Activated CD4-positive, alpha-beta T cell treated with anti-CD3 and anti-CD28 coated beads, Interleukin-2, amount 10 ng/mL, durations not matched to agents 24 days and 14 days (primary cell): ENCODE measurements at regions not wholly inside any gene's neighbourhood (a gene's known extent, or its start where the extent isn't known, plus 50 kb on each side); places are given as distances from the start of the nearest gene placed in this dataset.

Experiments used
- DNase-seq: peaks from one replicate; pipeline ENCODE4 v3.0.0; 2022
- H3K27ac Mint-ChIP-seq: one replicate; pipeline ENCODE4 v1.8.0; 2022; ENCODE audit warnings: mild to moderate bottlenecking, mixed read lengths
- H3K27me3 Mint-ChIP-seq: one replicate; pipeline ENCODE4 v1.8.0; 2022; ENCODE audit warnings: mixed read lengths
- H3K36me3 Mint-ChIP-seq: one replicate; pipeline ENCODE4 v1.8.0; 2022; ENCODE audit warnings: low read depth, mild to moderate bottlenecking, mixed read lengths
- H3K4me1 Mint-ChIP-seq: one replicate; pipeline ENCODE4 v1.8.0; 2021; ENCODE audit warnings: mixed read lengths
- H3K4me3 Mint-ChIP-seq: one replicate; pipeline ENCODE4 v1.8.0; 2022; ENCODE audit warnings: mild to moderate bottlenecking, moderate library complexity, mixed read lengths
- H3K9me3 Mint-ChIP-seq: one replicate; pipeline ENCODE4 v1.8.0; 2021; ENCODE audit warnings: mixed read lengths
- intact Hi-C: fragments of 100-400 bp; cut with micrococcal nuclease; formaldehyde crosslinking; loops from one replicate; pipeline ENCODE4 v1.15.1; 2023

- intact Hi-C loops, result no loop called here
- no peak for DNase-seq
- Mint-ChIP-seq H3K27me3 (peaks cover 8% of the 10 kb centered on the region), H3K4me1 (peaks cover 3% of the 10 kb centered on the region), H3K36me3 (no peaks in the 10 kb centered on the region), H3K9me3 (no peaks in the 10 kb centered on the region), H3K4me3 (no peak overlapping the region), H3K27ac (no peak overlapping the region)
These were observed 95.7 kb upstream of the C3orf80 start for GRCh38 chr3:160129459-160130061.

DNA sequence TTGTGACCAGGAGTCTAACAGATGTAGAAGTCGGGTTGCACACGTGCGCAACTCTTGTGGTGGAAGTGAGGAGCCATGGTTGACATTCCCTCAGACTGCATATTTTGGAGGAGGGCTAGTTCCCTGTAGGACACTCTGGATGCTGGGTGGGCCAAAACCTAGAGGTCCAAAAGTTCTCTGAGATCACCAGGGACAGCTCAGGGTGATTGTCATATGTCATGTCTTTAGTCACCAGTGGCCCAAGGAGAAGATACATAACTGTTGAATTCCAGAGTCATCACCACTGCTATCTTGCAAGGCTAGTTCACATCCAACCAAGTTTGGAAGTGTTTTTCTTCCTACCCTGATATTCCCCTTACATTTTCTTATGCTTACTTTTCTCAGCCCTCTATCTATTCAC lies 95.2 kb upstream of the C3orf80 start:
- Mint-ChIP-seq H3K4me3 (no peak overlapping the region), H3K36me3 (no peaks in the 10 kb centered on the region), H3K27me3 (peaks cover 8% of the 10 kb centered on the region), H3K9me3 (no peaks in the 10 kb centered on the region), H3K27ac (no peak overlapping the region), H3K4me1 (peaks cover 3% of the 10 kb centered on the region)
- no peak for DNase-seq
- intact Hi-C loops, result no loop called here

DNA sequence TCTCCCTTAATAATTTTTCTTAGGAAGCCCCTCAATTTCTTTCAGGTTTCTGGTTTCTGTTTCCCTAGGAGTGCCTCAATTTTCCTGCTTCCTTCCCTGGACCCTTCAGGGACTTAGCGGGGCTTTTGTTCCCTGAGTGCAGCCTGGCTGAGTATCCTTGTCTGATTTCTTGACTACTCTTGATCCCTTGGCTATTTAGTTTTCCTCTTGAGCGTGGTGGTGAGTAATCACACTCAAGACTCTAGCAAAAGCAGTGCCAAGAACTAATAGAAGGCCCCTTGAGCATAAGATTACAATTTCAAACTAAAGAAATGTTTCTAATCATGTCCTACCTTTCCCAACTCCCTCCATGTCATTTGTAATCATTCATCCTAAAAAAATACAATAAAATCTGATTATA lies 94.3 kb upstream of the C3orf80 start:
- peaks cover 8% of the 10 kb centered on the region for H3K27me3 Mint-ChIP-seq
- intact Hi-C loops, result no loop called here
- H3K4me3 Mint-ChIP-seq, result no peak overlapping the region
- H3K36me3 Mint-ChIP-seq, result no peaks in the 10 kb centered on the region
- no peak for DNase-seq
- no peaks in the 10 kb centered on the region for H3K9me3 Mint-ChIP-seq
- H3K27ac Mint-ChIP-seq, result no peak overlapping the region
- H3K4me1 Mint-ChIP-seq, result peaks cover 3% of the 10 kb centered on the region

- Mint-ChIP-seq H3K27ac (no peak overlapping the region), H3K4me3 (no peak overlapping the region), H3K36me3 (no peaks in the 10 kb centered on the region), H3K4me1 (peaks cover 4% of the 10 kb centered on the region), H3K27me3 (peaks cover 7% of the 10 kb centered on the region), H3K9me3 (no peaks in the 10 kb centered on the region)
- no peak for DNase-seq
- intact Hi-C loops, result no loop called here
These were observed 93.0 kb upstream of the C3orf80 start for GRCh38 chr3:160132226-160132625.

DNA sequence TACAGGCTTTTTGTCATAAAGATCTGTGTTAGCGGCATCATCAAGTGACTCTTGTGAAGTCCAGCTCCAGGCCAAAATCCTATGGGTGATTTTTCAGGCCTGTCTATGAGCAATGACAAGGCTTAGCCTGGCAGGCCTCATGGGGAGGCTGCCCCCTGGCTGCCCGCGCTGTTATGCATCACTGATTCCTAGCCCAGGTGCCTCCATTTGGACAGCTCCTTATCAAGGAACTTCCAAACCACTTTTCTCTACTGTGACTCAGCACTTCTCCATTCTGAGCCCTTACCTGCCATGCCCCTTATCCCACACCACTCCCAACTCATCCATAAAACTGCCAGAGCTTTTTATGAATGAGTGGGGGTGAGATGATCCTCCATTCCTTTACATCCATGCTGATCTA lies 91.5 kb upstream of the C3orf80 start:
- H3K4me3 Mint-ChIP-seq, result no peak overlapping the region
- H3K4me1 Mint-ChIP-seq, result peaks cover 4% of the 10 kb centered on the region
- intact Hi-C loops, result no loop called here
- H3K36me3 Mint-ChIP-seq, result no peaks in the 10 kb centered on the region
- H3K9me3 Mint-ChIP-seq, result peaks cover 3% of the 10 kb centered on the region
- H3K27ac Mint-ChIP-seq, result no peak overlapping the region
- H3K27me3 Mint-ChIP-seq, result peaks cover 3% of the 10 kb centered on the region
- DNase-seq, result no peak

- Mint-ChIP-seq H3K27ac (no peak overlapping the region), H3K9me3 (peaks cover 3% of the 10 kb centered on the region), H3K4me1 (peaks cover 2% of the 10 kb centered on the region), H3K36me3 (no peaks in the 10 kb centered on the region), H3K4me3 (no peak overlapping the region), H3K27me3 (peaks cover under 1% of the 10 kb centered on the region)
- DNase-seq, result no peak
- intact Hi-C loops, result no loop called here
These were observed 90.8 kb upstream of the C3orf80 start for GRCh38 chr3:160134454-160134853.

DNA sequence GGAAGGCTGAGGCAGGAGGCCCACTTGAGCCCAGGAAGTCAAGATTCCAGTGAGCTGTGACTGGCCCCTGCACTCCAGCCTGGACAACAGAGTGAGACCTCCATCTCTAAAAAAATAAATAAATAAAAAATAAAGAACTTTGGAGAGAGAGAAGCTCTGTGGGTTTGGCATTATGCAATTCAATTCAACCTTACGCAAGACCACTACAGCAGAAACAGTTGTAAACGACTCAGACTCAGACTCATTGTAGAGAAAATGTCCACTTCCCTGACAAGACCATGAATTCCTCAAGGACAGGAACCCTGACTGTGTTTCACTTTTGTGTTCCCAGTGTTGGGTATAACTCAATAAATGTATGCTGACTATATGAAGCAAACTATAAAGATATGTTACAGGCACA lies 90.3 kb upstream of the C3orf80 start:
- peaks cover 2% of the 10 kb centered on the region for H3K4me1 Mint-ChIP-seq
- H3K27me3 Mint-ChIP-seq, result no peaks in the 10 kb centered on the region
- no peak for DNase-seq
- no peak overlapping the region for H3K27ac Mint-ChIP-seq
- no peak overlapping the region for H3K4me3 Mint-ChIP-seq
- no peaks in the 10 kb centered on the region for H3K36me3 Mint-ChIP-seq
- H3K9me3 Mint-ChIP-seq, result peaks cover 3% of the 10 kb centered on the region
- intact Hi-C loops, result no loop called here

- H3K4me3 Mint-ChIP-seq, result no peak overlapping the region
- H3K36me3 Mint-ChIP-seq, result no peaks in the 10 kb centered on the region
- H3K27me3 Mint-ChIP-seq, result no peaks in the 10 kb centered on the region
- H3K27ac Mint-ChIP-seq, result no peak overlapping the region
- H3K4me1 Mint-ChIP-seq, result peaks cover 5% of the 10 kb centered on the region
- DNase-seq, result no peak
- H3K9me3 Mint-ChIP-seq, result peaks cover 7% of the 10 kb centered on the region
- intact Hi-C loops, result no loop called here
These were observed 89.4 kb upstream of the C3orf80 start for GRCh38 chr3:160135851-160136250.

DNA sequence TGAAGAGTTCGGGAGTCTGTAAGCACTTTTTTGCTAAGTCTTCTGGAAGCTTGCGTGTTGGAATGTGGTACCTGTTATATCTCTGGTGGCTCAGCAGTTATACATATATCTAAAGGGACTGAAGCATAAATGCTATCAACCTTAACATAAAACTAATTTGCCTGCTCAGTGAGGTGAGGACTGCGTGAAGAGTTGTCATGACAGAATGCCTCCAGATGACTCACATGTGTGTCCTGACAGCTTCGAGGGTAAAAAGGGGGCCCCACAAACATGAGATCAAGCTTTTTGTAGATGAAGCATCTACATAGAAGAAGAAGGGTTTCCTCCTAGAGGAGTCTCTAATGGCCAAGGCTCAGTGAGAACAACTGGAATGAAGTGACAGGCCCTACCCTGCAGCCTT lies 88.8 kb upstream of the C3orf80 start:
- Mint-ChIP-seq H3K36me3 (no peaks in the 10 kb centered on the region), H3K27ac (no peak overlapping the region), H3K9me3 (peaks cover 10% of the 10 kb centered on the region), H3K27me3 (no peaks in the 10 kb centered on the region), H3K4me1 (peaks cover 7% of the 10 kb centered on the region), H3K4me3 (no peak overlapping the region)
- DNase-seq, result no peak
- intact Hi-C loops, result no loop called here

DNA sequence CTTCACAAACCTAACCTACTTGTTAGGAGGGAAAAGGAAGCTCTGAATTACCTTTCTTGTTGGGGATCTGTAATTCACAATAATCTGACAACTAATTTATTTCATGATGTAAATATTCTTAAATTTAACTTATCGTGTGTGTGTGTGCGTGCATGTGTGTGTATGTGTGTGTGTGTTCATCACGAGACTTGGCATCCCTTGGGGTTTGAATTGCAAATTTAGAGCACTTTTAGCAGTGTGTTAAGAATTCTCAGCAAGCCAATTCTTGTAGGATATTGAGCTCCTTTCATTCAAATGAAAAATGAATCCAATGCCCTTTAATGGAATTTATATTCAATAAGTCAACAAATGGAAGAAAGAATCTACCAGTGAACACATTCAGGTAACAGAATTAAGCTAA lies 85.9 kb upstream of the C3orf80 start:
- peaks cover 15% of the 10 kb centered on the region for H3K9me3 Mint-ChIP-seq
- DNase-seq, result no peak
- intact Hi-C loops, result no loop called here
- H3K4me1 Mint-ChIP-seq, result peaks cover 7% of the 10 kb centered on the region
- no peaks in the 10 kb centered on the region for H3K36me3 Mint-ChIP-seq
- no peak overlapping the region for H3K4me3 Mint-ChIP-seq
- peaks cover 2% of the 10 kb centered on the region for H3K27me3 Mint-ChIP-seq
- H3K27ac Mint-ChIP-seq, result no peak overlapping the region

- Mint-ChIP-seq H3K9me3 (peaks cover 15% of the 10 kb centered on the region), H3K36me3 (no peaks in the 10 kb centered on the region), H3K4me3 (no peak overlapping the region), H3K27me3 (peaks cover 2% of the 10 kb centered on the region), H3K4me1 (peaks cover 7% of the 10 kb centered on the region), H3K27ac (no peak overlapping the region)
- intact Hi-C loops, result no loop called here
- DNase-seq, result no peak
These were observed 84.5 kb upstream of the C3orf80 start for GRCh38 chr3:160140756-160141155.

DNA sequence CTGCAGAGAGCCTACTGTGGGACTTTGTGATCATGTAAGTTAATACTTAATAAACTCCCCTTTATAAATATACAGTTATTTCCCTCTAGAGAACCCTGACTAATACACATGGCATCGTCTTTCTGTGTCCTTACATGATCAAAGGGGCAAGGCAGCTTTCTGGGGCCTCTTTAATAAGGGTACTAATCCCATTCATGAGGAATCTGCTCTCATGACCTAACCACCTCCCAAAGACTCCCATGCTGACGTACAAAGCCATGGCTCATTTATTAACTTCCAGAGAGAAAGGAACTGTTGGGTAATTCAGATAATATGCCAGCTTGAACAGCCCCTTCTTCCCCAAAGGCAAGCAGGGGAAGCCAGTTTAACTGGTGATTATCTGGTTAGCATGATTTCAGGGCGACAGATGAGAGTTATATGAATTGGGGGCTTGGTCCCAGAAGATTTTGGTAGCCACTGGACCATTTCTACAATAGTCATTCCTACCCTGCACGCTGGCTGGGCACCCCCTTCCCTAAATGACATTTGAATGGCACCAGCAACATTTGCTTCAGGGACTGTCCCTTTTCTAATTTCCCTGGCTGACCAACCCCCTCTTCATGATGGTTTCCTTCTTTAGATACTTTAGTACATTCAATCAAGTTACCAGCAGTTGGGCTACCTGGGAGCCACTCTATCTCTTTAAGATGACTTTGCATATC lies 83.6 kb upstream of the C3orf80 start:
- Mint-ChIP-seq H3K4me3 (no peak overlapping the region), H3K27ac (no peak overlapping the region), H3K4me1 (peaks cover 6% of the 10 kb centered on the region), H3K36me3 (no peaks in the 10 kb centered on the region), H3K27me3 (peaks cover 2% of the 10 kb centered on the region), H3K9me3 (peaks cover 15% of the 10 kb centered on the region)
- intact Hi-C loops, result no loop called here
- no peak for DNase-seq

DNA sequence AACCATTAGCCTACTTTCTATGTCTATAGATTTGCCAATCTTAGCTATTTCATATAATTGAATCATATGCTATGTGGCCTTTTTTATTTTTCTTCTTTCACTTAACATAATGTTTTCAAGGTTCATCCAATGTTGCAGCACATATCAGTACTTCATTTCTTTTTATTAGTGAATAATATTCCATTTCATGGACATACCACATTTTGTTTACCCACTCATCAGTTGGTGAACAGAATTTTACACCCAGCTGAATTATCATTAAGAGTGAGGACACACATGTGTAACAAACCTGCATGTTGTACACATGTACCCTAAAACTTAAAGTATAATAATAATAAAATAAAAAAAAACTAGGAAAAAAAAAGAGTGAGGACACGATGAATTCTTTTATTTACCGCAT lies 81.7 kb upstream of the C3orf80 start:
- Mint-ChIP-seq H3K27me3 (peaks cover 2% of the 10 kb centered on the region), H3K27ac (no peak overlapping the region), H3K9me3 (peaks cover 11% of the 10 kb centered on the region), H3K36me3 (no peaks in the 10 kb centered on the region), H3K4me1 (peaks cover 6% of the 10 kb centered on the region), H3K4me3 (no peak overlapping the region)
- intact Hi-C loops, result no loop called here
- DNase-seq, result no peak

- H3K36me3 Mint-ChIP-seq, result no peaks in the 10 kb centered on the region
- no peak for DNase-seq
- peaks cover 2% of the 10 kb centered on the region for H3K27me3 Mint-ChIP-seq
- H3K9me3 Mint-ChIP-seq, result no peaks in the 10 kb centered on the region
- H3K27ac Mint-ChIP-seq, result no peak overlapping the region
- H3K4me3 Mint-ChIP-seq, result no peak overlapping the region
- H3K4me1 Mint-ChIP-seq, result no peaks in the 10 kb centered on the region
- intact Hi-C loops, result no loop called here
These were observed 75.2 kb upstream of the C3orf80 start for GRCh38 chr3:160150066-160150465.

DNA sequence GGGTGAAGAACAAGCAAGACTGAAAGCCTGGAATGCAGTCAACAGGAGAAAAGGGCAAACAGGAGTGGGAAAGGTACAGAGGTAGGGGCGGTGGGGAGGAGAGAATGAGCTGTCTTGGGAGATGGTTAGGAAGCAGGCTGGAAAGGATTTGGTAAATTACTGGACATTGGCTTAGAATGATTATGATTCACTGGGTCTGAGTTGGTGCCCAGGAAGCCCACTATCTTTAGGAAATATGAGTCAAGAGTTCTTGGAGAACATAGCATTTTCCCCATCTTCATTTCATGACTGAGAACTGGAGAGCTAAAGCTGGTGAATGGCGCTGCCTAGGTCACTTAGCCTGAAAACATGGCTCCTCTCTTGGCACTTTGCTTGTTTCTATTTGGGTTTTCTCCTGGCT lies 74.7 kb upstream of the C3orf80 start:
- no peak overlapping the region for H3K4me3 Mint-ChIP-seq
- no peak for DNase-seq
- no peaks in the 10 kb centered on the region for H3K9me3 Mint-ChIP-seq
- H3K27me3 Mint-ChIP-seq, result peaks cover 2% of the 10 kb centered on the region
- no peak overlapping the region for H3K27ac Mint-ChIP-seq
- no peaks in the 10 kb centered on the region for H3K36me3 Mint-ChIP-seq
- intact Hi-C loops, result no loop called here
- no peaks in the 10 kb centered on the region for H3K4me1 Mint-ChIP-seq
